ENCODE measurements at regions not wholly inside any gene's neighbourhood (a gene's known extent, or its start where the extent isn't known, plus 50 kb on each side); places are given as distances from the start of the nearest gene placed in this dataset.
"Not testable (repeated sequence)": the region's sequence is repeated elsewhere in the genome, so short reads cannot be mapped to it uniquely, and the experiment has no call there.

DNA sequence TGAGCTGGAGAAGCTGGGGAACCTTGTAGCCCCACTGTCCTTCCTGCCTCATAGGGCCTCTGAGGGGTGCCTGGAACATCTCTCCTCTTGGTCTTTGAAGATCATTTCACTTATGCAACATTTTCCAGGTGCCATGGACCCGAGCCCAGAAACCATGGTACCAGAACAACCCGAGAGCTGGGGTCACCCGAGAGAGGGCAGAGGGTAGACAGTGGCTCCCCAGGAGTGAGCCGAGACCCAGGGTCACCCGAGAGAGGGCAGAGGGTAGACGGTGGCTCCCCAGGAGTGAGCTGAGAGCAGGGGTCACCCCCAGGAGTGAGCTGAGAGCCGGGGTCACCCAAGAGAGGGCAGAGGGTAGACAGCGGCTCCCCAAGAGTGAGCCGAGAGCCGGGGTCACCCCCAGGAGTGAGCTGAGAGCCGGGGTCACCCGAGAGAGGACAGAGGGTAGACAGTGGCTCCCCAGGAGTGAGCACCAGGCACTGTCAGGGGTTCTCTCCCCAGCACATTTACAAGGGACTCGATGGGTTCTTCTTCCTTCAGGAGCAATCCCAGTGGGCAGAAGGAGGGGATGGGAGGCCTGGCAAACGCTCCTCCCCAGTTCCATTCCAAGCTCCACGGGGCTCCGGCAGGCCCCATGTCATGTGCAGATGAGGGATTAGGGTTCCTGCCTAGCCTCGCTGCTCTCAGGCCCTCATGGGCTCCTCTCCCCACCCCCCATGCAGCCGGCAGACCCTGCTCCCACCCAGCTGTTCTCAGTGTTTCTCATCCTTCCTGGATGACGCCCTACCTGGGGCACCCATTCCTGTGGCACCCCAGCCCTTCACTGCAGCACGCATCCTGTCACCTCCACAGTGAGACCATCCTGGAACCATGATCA is 163.5 kb downstream of the RTP5 start:
- no peak for DNase-seq

DNA sequence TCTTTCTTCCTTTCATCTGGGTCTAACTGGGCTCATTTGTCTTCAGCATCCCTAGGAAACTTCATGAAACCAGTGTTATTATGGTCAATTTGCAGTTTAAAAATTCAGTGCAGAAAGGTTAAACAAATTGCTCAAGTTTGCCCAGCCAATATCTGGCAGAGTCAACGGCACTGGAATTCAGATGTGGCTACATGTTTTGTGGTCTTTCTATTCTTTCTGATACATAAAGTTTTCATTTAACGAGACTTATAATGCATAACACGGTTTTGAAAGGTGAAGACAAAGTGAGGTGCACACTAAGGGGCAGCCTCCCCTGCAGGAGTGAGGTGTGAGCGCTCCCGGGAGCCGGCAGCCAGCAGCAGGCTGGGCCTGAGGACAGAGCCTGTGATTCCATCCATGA is 164.6 kb downstream of the RTP5 start:
- no peak for DNase-seq

- no peak for DNase-seq
Observed at GRCh38 chr2:242034996-242035814, 165.7 kb downstream of the RTP5 start.

GRCh38 chr2:242035858-242036652 is 166.5 kb downstream of the RTP5 start:
- no peak for DNase-seq

GRCh38 chr2:242036653-242036950 is 167.1 kb downstream of the RTP5 start:
- no peak for DNase-seq

- no peak for DNase-seq
Observed at GRCh38 chr2:242038166-242038927, 168.8 kb downstream of the RTP5 start.

DNA sequence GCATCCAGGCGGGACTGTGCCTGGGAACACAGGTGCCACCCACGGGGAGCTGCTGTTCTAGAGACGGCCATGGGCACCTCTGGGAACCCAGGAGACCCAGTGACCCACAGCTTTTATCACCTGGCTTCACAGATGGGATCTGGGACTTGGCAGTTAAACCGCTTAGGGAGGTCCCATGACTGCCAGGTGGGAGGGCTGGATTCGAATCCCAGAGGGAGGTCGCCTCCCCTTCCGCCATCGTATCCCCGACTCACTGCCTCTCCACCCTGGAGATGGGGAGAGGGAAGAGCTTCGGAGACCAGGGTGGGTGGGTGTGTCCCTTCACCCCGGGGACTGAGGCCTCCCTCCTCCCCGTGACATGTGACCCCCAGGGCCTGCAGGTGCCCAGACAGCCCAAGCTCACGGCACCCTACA is 169.4 kb downstream of the RTP5 start:
- DNase-seq = no peak

- no peak for DNase-seq
Observed at GRCh38 chr2:242040303-242040655, 170.8 kb downstream of the RTP5 start.

DNA sequence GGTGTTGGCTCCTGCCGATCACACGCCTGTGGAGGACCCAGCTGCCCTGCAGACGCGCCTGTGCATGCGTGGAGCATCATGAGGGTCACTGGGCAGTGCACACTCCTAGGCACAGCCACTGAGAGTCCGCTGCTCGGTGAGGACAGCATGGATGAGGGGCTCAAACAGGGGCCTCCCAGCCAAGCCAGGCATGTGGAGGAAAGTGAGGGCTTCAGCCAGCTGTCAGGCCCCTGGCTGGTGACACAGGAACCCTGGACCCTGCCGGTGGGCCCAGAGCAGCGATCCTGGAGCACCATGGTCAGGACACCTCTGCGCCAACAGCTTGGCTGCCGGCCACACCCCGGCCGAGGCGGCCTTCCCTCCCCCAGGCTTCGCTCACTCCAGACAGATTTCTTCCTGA is 171.2 kb downstream of the RTP5 start:
- no peak for DNase-seq

DNA sequence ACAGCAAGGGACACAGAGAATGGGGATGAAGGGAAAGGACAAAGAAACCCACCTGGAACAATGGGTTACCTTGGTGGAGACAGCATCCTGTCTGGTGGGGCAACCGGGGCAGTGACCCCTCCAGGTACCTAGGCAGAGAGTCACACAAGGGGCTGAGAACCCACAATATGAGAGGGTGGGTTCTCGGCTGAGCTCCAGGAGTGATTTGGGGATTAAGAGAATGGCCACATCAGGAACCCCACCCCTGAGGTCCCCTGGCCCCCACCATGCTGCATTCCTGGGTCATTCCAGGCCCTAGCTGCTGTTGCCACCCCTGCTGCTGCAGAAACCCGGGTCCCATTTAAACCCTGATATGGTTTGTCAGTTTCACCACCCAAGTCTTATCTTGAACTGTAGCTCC is 172.3 kb downstream of the RTP5 start:
- DNase-seq = no peak

GRCh38 chr2:242043538-242044312 is 174.2 kb downstream of the RTP5 start:
- DNase-seq = no peak

- no peak for DNase-seq
Observed at GRCh38 chr2:242044313-242044590, 174.7 kb downstream of the RTP5 start.

DNA sequence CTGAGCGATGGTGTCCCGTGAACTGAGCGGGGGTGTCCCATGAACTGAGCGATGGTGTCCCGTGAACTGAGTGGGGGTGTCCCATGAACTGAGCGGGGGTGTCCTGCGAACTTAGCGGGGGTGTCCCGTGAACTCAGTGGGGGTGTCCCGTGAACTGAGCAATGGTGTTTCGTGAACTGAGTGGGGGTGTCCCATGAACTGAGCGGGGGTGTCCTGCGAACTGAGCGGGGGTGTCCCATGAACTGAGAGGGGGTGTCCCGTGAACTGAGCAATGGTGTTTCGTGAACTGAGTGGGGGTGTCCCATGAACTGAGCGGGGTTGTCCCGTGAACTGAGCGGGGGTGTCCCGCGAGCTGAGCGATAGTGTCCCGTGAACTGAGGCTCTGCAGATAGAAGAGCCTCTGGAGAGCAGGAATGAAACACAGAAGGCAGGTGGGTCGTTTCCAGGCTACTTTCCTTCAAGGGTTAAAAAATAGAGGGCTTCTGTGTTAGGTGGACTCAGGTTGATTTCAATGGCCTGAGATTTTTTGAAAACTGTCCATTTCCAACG is 176.1 kb downstream of the RTP5 start:
- DNase-seq = not testable (repeated sequence)

GRCh38 chr2:242046206-242046826 is 176.8 kb downstream of the RTP5 start:
- DNase-seq = no peak

GRCh38 chr2:242047963-242048362 is 178.4 kb downstream of the RTP5 start:
- no peak for DNase-seq

GRCh38 chr2:242048479-242048878 is 178.9 kb downstream of the RTP5 start:
- DNase-seq = no peak

DNA sequence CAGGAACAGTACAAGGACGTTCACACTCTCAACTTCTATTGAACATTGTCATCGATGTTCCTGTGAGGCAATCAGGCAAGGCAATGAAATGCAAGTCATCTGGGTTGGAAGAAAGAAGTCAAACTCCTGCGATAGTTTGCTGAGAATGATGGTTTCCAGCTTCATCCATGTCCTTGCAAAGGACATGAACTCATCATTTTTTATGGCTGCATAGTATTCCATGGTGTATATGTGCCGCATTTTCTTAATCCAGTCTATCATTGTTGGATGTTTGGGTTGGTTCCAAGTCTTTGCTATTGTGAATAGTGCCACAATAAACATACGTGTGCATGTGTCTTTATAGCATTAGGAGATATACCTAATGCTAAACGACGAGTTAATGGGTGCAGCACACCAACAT is 180.0 kb downstream of the RTP5 start:
- DNase-seq = not testable (repeated sequence)

DNA sequence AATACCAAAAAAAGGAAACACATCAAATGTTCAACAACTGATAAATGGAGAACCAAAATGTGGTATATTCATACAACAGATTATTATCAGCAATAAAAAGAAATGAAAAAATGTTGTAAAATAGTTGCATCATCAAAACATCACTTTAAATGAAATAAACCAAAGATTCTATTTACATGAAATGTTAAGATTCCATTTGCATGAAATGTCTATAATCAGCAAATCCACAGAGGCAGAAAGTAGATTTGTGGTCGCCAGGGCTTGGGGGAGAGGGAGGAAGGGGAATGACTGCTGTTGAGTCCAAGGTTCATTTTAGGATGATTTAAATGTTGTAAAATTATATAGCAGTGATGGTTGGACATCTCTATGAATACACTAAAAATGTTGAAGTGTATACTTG is 181.9 kb downstream of the RTP5 start:
- DNase-seq = no peak

DNA sequence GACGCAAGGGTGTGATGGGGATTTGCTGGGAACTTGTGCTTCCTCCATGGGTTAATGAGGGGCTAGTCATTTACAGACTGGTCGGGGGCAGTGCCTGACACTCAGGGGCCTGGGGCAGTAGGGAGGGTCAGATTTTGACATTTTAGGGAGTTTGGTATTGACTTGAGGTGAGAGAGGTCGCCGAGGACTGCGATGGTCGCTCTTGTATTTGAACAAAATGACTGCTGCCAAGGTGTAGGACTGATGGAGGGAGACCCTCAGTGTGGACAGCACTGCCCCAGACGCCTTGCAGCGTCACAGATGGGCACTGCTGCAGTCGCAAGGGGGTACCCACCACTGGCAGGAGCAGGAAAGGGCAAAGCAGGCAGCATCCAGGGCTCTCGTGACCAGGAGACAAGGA is 182.9 kb downstream of the RTP5 start:
- DNase-seq = no peak

DNA sequence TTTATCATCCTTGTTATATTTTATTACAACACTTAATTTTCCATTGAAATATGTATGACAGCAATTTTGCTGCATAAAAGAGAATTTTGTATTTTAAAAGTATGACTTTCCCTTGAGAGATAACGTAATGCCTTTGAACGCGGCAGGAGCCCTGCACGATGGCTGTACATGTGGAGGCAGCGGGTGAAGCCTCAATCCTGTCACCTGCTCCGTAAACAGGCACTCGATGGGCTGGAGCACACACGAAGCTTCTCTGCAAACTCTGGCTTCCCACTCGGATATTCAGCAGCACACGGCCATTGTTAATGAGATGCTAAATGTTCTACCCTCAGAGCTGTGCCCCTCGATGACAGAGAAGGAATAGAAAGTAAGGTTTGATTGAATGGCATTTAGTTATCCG is 184.4 kb downstream of the RTP5 start:
- DNase-seq = no peak

- no peak for DNase-seq
Observed at GRCh38 chr2:242054406-242054805, 184.9 kb downstream of the RTP5 start.

All from SW 1271 (cell line).